Esophagus squamous epithelium (tissue), 4 donors: ENCODE measurements at regions not wholly inside any gene's neighbourhood (a gene's known extent, or its start where the extent isn't known, plus 50 kb on each side); places are given as distances from the start of the nearest gene placed in this dataset.

Experiments
- POLR2A ChIP-seq, 4 donors: fragments of 450-650 bp; IDR thresholded peaks; one replicate each; pipeline ENCODE4 v1.6.1; 2017; ENCODE audit warnings: antibody characterized with exemption in 4 of 4, mild to moderate bottlenecking in 4 of 4, moderate library complexity in 3 of 4
- TF ChIP-seq, protein P1 (sequence below), 6 experiments: fragments of 450-650 bp in 4 of 6; fragments of 200-600 bp in 2 of 6; sonication (generic) in 2 of 6; IDR thresholded peaks; one replicate each; pipeline ENCODE4 v1.5.1; 2016 to 2019; ENCODE audit warnings: antibody characterized with exemption in 6 of 6, mild to moderate bottlenecking in 4 of 6, moderate library complexity in 4 of 6

DNA sequence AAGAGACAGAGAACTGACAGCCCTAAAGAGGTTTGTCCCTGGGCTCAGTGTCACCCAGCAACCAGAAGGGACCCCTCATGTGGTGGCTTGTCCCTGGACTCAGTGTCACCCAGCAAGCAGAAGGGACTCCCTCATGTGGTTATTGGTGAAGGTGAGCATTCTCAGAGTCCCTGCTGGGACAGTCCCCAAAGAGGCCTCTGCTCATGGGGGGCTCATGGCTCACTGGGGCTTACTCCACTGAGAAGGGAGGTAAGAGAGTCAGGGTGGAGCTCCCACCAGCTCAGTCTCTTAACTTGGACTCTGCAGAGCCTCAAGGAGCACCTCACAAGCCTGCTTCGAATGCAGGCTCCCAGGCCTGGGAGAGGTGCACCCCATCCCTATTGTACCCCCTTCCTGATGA, 145.2 kb upstream of the COPS8 start:
- TF ChIP-seq, protein P1, sequence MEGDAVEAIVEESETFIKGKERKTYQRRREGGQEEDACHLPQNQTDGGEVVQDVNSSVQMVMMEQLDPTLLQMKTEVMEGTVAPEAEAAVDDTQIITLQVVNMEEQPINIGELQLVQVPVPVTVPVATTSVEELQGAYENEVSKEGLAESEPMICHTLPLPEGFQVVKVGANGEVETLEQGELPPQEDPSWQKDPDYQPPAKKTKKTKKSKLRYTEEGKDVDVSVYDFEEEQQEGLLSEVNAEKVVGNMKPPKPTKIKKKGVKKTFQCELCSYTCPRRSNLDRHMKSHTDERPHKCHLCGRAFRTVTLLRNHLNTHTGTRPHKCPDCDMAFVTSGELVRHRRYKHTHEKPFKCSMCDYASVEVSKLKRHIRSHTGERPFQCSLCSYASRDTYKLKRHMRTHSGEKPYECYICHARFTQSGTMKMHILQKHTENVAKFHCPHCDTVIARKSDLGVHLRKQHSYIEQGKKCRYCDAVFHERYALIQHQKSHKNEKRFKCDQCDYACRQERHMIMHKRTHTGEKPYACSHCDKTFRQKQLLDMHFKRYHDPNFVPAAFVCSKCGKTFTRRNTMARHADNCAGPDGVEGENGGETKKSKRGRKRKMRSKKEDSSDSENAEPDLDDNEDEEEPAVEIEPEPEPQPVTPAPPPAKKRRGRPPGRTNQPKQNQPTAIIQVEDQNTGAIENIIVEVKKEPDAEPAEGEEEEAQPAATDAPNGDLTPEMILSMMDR (IDR thresholded peaks at IDR 0.05): no peak
- no peak for TF ChIP-seq POLR2A (IDR thresholded peaks at IDR 0.05)
